ENCODE measurements at regions not wholly inside any gene's neighbourhood (a gene's known extent, or its start where the extent isn't known, plus 50 kb on each side); places are given as distances from the start of the nearest gene placed in this dataset.

- intact Hi-C loops (cut with DNase I): no loop called here
- no peaks in the 10 kb centered on the region for H3K9me3 ChIP-seq
- DNase-seq: no peak
- H3K27me3 ChIP-seq: no peaks in the 10 kb centered on the region
- TF ChIP-seq POLR2AphosphoS5 (IDR thresholded peaks at IDR 0.05) (no peak), POLR2A (IDR thresholded peaks at IDR 0.05) (no peak), CTCF (IDR thresholded peaks at IDR 0.05) (no peak), EP300 (IDR thresholded peaks at IDR 0.05) (no peak)
- whole genome bisulfite sequencing, 2 donors: 93% methylated on average over 7 of the region's 7 CpGs
- no peak overlapping the region for H3K4me3 ChIP-seq
- no peaks in the 10 kb centered on the region for H3K36me3 ChIP-seq
- no peaks in the 10 kb centered on the region for H3K4me1 ChIP-seq
- H3K27ac ChIP-seq: no peak overlapping the region
These were observed 90.8 kb upstream of the KCTD1 start for GRCh38 chr18:26639149-26639548.

- Histone ChIP-seq H3K4me1 (no peaks in the 10 kb centered on the region), H3K4me3 (no peak overlapping the region), H3K9me3 (no peaks in the 10 kb centered on the region), H3K36me3 (no peaks in the 10 kb centered on the region), H3K27ac (no peak overlapping the region), H3K27me3 (no peaks in the 10 kb centered on the region)
- no peak for DNase-seq
- TF ChIP-seq POLR2A (IDR thresholded peaks at IDR 0.05): no peak
- no peak for TF ChIP-seq EP300 (IDR thresholded peaks at IDR 0.05)
- no peak for TF ChIP-seq POLR2AphosphoS5 (IDR thresholded peaks at IDR 0.05)
- TF ChIP-seq CTCF (IDR thresholded peaks at IDR 0.05): no peak
- intact Hi-C loops (cut with DNase I): no loop called here
- WGBS, 2 donors: 96% methylated on average over 2 of the region's 2 CpGs
These were observed 89.6 kb upstream of the KCTD1 start for GRCh38 chr18:26637983-26638382.

GRCh38 chr18:26637324-26637723, 89.0 kb upstream of the KCTD1 start:
- H3K27ac ChIP-seq: no peak overlapping the region
- H3K27me3 ChIP-seq: no peaks in the 10 kb centered on the region
- no peaks in the 10 kb centered on the region for H3K4me1 ChIP-seq
- WGBS, 2 donors: 80 to 87% methylated on average over 8 of the region's 8 CpGs
- DNase-seq: no peak
- intact Hi-C loops (cut with DNase I): no loop called here
- no peak for TF ChIP-seq EP300 (IDR thresholded peaks at IDR 0.05)
- TF ChIP-seq POLR2A (IDR thresholded peaks at IDR 0.05): no peak
- no peak for TF ChIP-seq POLR2AphosphoS5 (IDR thresholded peaks at IDR 0.05)
- no peak for TF ChIP-seq CTCF (IDR thresholded peaks at IDR 0.05)
- H3K9me3 ChIP-seq: no peaks in the 10 kb centered on the region
- no peak overlapping the region for H3K4me3 ChIP-seq
- H3K36me3 ChIP-seq: no peaks in the 10 kb centered on the region

GRCh38 chr18:26635466-26635865, 87.1 kb upstream of the KCTD1 start:
- intact Hi-C loops (cut with DNase I): no loop called here
- H3K4me1 ChIP-seq: no peaks in the 10 kb centered on the region
- TF ChIP-seq EP300 (IDR thresholded peaks at IDR 0.05) (no peak), POLR2AphosphoS5 (IDR thresholded peaks at IDR 0.05) (no peak), POLR2A (IDR thresholded peaks at IDR 0.05) (no peak), CTCF (IDR thresholded peaks at IDR 0.05) (no peak)
- WGBS, 2 donors: 81 to 92% methylated on average over 4 of the region's 4 CpGs
- H3K27me3 ChIP-seq: no peaks in the 10 kb centered on the region
- H3K27ac ChIP-seq: no peak overlapping the region
- H3K9me3 ChIP-seq: no peaks in the 10 kb centered on the region
- no peak overlapping the region for H3K4me3 ChIP-seq
- DNase-seq: no peak
- no peaks in the 10 kb centered on the region for H3K36me3 ChIP-seq

- DNase-seq: no peak
- intact Hi-C loops (cut with DNase I): no loop called here
These were observed 86.3 kb upstream of the KCTD1 start for GRCh38 chr18:26634631-26635030.

More at GRCh38 chr18:26634631-26635030, 86.3 kb upstream of the KCTD1 start:
- H3K27ac ChIP-seq: no peak overlapping the region
- TF ChIP-seq POLR2AphosphoS5 (IDR thresholded peaks at IDR 0.05): no peak
- TF ChIP-seq CTCF (IDR thresholded peaks at IDR 0.05): no peak
- no peak for TF ChIP-seq POLR2A (IDR thresholded peaks at IDR 0.05)
- TF ChIP-seq EP300 (IDR thresholded peaks at IDR 0.05): no peak
- H3K4me1 ChIP-seq: no peaks in the 10 kb centered on the region
- no peaks in the 10 kb centered on the region for H3K36me3 ChIP-seq
- H3K27me3 ChIP-seq: no peaks in the 10 kb centered on the region
- H3K9me3 ChIP-seq: no peaks in the 10 kb centered on the region
- 53 to 67% methylated on average over 4 of the region's 4 CpGs for WGBS, 2 donors
- no peak overlapping the region for H3K4me3 ChIP-seq

Measured in sigmoid colon (tissue), 6 donors.